ENCODE measurements at regions not wholly inside any gene's neighbourhood (a gene's known extent, or its start where the extent isn't known, plus 50 kb on each side); places are given as distances from the start of the nearest gene placed in this dataset.

DNA sequence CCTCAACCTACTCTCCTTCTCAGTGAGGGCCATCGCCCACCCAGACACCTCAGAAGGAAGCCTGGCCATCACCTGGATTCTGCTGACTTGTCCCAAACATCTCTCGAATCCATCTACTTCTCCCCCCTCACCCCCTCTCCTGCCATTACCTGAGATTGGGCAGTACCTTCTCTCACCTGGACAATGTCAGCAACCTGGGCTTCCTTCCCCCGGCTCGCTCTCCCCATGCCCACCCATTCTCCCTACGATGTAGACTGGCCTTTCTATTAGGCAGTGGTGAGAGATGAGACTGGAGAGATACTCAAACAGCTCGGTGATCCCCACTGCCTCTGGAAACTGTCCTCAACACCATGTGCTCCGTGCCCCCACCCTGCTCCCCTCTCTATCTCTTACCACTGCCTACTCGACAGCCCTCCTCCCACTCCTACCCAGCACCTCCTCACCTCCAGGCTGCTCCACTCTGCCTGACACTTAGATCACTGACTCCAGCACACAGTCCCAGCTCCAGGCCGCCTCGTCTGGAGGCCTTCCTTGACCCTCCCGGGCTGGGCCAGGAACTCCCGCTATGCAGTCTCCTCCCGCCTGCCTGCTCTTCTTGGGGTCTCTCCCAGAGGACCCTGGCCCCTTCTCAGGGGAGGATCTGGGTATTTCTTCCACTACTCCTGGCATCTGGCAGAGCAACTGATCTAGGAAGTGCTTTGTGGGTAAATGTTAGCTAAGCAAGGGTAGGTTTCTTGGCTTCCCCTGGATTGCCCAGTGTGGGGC is 235.8 kb upstream of the NLRP1 start:
- DNase-seq (ENCODE audit: low read depth in 3 of 3): no peak

DNA sequence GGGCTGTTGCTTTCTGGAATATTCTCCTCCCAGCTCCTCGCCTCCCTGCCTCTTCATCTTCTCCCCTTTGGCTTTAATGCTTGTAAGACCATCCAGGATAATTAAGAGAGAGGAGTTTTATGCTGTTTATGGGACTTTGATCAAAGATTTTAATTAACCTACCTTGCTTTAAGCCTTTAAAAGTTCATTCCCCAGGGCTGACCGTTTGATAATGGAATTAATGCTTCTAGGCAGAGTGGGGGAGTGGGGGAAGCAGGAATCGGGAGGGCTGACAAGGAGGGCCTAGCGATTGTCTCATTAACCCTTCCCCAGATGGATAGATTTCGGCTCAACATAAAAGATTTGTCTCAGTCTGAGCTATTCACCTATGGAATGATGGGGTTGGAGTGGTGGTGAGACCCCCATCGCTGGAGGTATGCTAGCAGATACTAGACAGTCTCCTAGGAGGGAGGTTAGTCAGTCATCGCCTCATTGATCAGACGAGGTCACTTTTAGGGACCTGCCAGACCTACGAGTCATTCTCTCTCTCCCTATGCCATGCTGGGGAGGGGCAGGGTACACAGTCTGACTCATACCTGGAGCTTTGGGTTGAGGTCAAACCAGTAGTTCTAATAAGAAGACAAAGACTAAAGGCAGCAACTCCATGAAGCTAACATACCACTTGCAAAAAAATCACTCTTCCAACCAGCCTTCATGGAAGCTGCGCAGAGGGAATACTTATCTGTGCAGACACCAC is 236.6 kb upstream of the NLRP1 start:
- DNase-seq (ENCODE audit: low read depth in 3 of 3): no peak

DNA sequence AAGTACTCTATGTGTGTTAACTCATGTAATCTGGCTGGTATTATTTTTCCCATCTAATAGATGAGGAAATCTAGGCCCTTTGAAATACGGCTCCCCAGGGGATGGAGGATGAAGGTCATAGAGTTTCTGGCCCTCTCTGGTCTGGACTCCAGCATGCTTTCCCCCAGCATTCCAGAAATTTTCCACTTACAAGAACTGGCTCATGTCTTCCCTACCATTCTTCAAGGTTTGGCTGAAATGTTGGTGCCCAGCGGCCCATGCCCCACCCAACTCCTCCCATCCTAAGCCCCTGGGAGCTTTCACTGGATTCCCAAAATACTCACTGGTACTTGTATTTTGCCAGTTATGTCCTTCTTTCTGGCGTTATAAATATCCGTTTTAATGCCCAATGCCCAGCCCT is 237.5 kb upstream of the NLRP1 start:
- DNase-seq (ENCODE audit: low read depth in 3 of 3): no peak

DNA sequence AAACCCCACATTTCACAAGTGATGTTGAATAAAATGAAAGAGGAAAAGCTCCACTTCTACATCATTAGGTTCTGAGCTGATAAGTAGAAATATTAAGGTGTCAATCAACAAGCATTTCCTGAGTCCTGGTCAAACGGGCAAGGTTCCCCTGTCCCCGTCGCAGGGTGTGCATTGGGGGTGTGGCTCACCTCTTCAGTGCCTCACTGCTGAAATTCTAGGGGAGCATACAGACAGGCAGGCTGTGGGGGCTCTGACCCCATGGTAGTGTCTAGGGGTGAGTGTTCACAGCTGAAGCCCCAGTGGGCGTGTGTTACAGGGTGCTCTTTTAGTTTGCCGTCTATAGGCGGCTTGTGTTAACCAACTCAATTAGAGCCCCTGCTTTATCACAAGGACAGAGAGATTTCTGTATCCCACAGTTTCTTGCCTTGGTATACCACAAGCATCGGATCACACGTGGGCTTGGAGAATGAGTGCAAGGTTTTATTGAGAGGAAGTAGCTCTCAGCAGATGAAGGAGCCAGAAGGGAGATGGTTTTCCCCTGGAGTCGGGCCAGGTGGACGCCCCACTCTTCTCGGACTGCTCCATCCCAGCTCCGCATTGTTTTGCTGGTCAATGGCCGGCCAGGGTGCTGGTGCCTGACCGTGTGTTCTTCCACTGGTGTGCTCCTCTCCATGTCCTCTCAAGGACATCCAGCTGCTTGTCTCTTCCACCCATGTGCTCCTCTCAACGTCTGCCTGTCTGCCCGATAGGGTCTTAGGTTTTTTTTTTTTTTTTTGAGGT is 238.2 kb upstream of the NLRP1 start:
- DNase-seq (ENCODE audit: low read depth in 3 of 3): no peak

DNA sequence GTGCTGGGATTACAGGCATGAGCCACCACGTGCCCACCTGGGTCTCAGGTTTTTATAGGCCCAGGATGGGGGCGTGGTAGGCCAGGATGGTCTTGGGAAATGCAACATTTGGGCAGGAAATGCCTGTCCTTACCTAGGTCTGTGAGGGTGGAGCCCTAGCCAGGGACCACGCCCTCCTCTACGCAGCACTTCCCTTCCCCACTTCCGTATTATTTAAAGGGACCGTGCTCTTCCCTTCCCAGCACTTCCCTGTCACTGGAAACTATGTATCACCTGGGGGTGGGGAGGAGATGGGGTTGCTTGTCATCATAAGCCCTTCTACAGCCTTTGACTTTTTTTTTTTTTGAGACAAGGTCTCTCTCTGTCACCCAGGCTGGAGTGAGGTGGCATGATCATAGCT is 238.9 kb upstream of the NLRP1 start:
- no peak for DNase-seq (ENCODE audit: low read depth in 3 of 3)

DNA sequence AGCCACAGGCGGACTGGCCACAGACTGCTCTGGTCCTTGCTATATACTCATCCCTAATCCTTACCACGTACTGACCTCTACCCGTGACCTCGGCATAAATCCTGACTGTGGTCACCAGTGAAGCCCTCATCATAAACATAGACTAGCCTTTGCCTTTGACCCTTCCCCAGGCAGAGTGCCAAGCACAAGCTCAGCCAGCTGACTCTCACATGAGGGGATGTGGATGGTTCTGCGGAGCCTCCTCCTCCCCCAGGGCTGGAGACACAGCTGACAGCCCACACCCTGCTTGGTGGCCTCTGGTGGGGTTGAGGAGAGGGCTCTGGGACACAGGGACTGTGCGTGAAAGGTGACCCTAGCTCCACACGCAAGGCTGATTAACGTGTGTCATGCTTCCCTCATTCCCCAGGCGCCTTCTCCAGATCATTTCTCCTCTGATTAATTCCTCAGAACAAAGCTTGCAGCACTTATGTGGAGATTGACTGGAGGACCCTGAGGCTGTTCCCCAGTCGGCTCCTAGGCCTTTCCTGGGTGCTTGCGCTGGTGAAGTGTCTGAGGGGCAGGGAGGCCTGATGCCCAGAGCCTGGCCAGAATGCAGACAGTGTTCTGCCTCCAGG is 241.5 kb upstream of the NLRP1 start:
- no peak for DNase-seq (ENCODE audit: low read depth in 3 of 3)

DNA sequence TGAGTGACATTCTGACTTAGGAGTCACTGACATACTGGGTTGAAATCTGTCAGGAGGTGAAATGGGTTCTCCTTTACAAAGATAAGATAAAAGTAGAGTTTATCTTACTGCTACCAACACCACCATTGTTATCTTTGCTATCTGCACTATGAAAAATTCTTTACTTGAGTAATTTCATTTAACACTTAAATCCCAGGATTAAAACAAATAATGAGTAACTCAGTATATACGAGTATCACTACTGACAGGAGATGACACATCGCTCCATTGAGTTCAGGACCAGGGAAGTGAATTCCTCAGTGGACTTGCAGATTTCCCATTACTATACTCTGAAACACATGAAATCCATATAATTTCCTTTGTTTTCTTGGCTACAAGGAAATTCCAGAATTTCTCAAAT is 242.1 kb upstream of the NLRP1 start:
- DNase-seq (ENCODE audit: low read depth in 3 of 3): no peak

DNA sequence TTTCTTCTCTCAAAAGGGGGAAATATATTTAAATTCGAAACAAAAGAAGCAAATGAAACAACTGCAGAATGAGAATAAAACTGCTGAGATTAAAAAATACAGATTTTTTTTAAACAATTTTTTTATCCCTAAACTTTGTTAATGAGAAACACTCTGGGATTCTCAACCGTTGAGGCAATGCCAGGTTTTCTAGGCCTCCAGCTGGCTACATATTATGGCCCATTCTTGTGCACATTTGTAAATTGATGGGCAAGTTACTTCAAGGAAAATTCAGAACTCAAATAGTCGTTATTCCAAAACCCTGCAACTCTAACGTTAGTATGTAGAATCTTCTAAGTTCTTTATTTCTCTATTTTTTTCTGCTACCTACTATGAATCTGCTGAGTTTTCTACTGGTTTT is 239.3 kb upstream of the WSCD1 start:
- no peak for DNase-seq (ENCODE audit: low read depth in 3 of 3)

DNA sequence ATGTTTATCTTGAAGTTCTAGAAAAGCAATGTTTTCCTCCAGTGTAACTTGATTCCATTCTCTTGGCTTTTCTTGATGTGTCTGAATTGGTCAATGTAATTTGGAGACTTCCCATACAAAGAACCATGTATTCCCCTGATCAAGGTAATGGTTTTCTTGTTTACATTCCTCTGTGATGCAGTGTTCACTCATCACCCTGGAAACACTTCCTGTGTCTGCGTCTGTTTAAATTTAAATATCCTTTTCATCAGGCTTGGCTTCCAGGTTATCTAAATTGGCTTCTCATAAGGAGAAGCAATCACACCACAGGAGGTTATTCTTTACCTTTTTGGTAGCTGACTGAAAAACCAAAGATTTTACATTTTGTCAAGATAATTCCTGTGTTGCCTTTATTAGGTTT is 237.3 kb upstream of the WSCD1 start:
- no peak for DNase-seq (ENCODE audit: low read depth in 3 of 3)

DNA sequence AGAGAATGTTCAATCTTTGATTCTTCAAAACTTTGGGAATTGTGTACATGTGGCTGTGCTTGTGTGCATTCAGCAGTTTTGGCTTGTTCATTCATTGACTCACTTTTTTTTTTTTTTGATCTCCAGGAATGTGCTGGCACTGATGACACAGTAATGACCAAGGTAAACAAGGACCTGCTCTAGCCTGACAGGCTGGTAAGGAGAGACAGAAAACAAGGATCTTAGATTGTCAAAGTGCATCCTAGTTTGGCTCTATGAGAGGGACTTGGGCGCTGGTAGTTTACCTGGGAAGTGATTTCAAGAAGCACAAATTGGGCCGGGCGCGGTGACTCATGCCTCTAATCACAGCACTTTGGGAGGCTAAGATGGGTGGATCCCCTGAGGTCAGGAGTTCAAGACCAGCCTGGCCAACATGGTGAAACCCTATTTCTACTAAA is 233.1 kb upstream of the WSCD1 start:
- no peak for DNase-seq (ENCODE audit: low read depth in 3 of 3)

DNA sequence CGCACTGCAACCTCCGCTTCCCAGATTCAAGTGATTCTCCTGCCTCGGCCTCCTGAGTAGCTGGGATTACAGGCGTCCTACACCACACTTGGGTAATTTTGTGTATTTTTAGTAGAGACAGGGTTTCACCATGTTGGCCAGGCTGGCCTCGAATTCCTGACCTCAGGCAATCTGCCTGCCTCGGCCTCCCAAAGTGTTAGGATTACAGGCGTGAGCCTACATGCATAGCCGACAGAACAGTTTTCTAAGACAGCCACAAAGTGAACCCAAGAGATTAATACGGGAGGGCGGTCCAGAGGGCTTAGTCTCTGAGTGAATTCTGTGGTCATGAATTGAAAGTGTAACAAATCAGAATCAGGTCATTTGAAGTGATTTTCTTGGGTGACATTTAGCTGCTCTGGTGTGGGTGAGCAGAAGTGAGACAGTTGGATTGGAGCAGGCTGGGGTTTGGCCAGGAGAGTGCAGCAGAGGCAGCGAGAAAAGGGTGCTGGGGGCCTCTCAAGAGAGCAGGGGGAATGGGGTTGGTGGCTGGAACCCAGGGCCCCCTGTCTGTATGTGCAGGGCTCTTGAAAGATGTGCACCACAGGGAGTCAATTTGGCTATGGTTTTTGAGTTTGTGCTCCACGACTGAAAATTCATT is 231.4 kb upstream of the WSCD1 start:
- DNase-seq (ENCODE audit: low read depth in 3 of 3): no peak

DNA sequence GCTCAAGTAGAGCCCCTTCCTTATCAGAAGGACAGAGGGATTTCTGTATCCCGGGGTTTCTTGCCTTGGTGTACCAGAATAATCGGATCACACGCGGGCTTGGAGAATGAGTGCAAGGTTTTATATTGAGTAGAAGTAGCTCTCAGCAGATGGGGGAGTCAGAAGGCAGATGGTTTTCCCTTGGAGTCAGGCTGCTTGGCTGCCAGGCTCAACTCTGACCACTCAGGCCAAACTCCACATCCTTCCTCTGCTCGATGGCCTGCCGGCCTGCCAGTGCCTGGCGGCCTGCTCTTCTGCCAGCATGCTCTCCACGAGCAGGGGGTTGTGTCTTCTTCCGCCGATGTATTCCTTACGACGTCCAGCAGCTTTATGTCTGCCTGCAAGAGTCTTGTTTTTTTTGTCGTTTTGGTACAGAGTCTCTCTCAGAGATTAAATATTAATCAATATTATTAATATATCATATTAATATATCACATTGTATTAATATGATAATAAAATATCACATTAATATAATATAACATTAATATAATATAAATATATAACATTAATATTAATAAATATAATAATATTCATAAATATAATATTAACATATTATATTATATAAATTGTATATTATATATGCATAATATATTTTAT is 229.2 kb upstream of the WSCD1 start:
- no peak for DNase-seq (ENCODE audit: low read depth in 3 of 3)

DNA sequence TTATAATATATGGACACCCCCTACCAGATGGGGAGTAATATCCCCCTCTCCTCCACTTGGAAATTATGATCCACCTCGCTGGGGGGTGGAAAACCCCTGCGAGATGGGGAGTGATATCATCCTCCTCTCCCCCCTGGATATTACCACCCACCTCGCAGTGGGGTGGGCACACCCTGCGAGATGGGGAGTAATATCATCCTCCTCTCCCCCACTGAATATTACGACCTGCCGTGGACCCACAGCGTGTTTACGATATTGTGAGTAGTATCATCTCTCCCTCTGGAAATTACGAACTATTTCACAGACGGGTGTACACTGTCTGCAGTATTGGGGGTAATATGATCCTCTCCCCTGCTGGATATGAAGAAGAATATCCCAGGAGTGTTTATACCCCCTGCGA is 228.3 kb upstream of the WSCD1 start:
- DNase-seq (ENCODE audit: low read depth in 3 of 3): no peak

DNA sequence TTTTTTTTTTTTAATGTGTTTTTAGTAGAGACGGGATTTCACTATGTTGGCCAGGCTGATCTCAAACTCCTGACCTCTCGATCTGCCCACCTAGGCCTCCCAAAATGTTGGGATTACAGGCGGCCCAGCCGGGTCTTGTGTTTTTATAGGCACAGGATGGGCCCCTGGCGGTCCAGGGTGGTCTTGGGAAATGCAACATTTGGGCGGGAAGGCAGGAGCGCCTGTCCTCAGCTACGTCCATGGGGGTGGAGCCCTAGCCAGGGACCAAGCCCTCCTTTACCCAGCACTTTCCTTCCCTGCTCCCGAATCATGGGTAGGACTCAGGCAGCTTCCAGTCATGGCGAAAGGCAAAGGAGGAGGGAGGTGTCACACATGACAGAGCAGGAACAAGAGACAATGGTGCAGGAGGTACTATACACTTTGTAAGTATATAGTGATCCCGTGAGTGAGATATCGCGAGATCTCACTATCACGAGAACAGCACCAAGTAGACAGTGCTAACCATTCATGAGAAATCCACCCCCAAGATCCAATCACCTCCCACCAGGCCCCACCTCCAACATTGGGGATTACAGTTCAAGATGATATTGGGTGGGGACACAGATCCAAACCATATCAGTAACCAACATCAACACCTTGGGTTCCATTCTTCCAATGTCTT is 226.7 kb upstream of the WSCD1 start:
- no peak for DNase-seq (ENCODE audit: low read depth in 3 of 3)

DNA sequence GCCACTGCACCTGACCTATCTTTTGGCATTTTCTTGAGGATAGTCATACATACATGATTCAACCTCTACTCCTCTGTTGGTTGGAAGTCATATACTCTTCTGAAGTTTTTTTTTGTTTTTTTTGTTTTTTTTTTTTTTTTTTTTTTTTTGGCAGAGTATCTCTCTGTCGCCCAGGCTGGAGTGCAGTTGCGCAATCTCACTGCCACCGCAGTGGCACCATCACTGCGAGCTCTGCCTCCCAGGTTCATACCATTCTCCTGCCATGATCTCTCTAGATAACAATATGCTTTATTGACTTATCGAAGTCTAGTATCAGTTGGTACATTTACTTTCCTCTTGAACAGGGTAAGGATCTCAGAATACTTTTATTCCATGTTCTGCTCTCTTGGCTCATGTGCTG is 224.2 kb upstream of the WSCD1 start:
- DNase-seq (ENCODE audit: low read depth in 3 of 3): no peak

DNA sequence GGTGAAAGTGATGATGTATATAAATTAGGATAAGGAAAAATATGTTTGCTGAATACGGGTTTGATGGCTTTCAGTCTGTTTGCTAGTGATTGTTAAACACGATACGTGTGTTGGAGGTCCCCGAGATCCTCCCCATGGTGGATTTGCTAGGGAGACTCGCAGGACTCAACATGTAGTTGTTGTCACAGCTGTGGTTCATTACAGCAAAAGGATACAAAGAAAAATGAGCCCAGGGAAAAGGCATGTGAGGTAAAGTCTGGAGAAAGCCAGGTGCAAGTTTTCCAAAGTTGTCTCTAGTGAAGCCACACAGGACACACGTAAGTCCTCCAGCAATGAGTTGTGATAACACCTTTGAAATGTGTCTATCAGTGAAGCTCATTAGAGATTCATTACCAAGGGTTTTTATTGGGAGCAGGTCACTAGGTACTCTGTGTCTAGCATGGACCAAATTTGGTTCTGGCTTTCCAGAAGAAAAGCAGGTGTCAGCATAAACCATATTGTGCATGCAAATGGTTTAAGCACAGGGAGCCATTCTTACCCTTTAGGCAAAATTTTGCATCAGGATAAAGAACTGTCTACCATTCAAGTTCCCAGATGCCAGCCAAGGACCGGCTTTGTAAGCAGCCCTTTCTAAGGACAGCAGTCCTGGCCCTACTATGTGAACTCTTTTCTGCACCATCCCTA is 215.2 kb upstream of the WSCD1 start:
- no peak for DNase-seq (ENCODE audit: low read depth in 3 of 3)

DNA sequence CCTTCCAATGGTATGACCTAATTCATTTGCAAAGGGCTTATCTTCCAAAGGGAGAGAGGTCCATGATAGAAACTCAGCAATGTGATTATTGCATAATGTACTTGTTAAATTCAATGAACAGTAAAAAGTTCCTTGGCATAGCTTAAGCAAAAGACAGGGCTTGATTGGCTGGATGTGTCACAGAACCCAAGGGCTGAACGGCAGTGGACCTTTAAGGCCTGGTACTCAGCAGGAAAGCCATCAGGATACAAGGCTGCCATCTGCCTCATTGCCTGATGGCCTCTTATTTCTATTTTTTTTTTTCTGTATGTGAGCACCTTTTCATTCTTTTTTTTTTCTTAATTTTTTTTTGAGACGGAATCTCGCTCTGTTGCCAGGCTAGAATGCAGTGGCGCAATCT is 208.9 kb upstream of the WSCD1 start:
- DNase-seq (ENCODE audit: low read depth in 3 of 3): no peak

DNA sequence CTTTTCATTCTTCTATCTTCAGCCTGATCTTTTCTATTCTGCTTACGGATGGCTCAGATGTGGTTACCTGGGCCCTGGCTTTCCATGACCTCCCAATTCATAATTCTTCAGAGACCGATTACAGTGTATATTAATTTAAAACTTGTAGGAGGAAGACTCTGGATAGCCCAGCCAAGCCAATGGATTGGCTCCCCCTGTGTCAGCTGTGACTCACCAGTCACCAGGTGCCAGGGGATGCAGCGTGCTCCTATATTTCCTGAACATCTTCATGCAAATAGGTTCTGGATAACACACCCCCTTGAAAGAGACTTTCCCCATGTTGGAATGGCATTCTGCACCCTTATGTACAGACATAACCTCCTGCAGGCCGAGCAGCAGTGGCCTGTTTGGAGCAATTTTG is 208.3 kb upstream of the WSCD1 start:
- no peak for DNase-seq (ENCODE audit: low read depth in 3 of 3)

DNA sequence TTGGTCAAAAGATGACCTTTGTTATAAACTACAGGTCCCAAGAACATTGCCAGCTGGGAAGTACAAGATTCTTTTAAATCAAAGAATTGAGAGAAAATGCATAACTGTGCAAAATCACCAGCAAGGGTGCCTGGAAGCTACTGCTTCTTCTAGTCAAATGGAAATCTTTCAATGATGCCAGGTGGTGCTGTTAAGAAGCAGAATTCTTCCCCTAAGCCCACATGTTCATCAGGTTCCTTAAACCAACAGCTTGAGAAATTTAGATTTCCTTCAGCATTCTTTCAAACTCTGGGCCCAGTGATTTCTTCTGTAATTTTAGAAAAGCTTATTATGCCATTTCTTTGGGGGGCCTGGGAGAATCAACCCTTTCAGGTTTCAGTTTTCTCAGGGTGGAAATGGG is 207.8 kb upstream of the WSCD1 start:
- DNase-seq (ENCODE audit: low read depth in 3 of 3): no peak

Measured in stimulated activated CD4-positive, alpha-beta T cell treated with anti-CD3 and anti-CD28 coated beads, TNF-alpha, amount 100 ng/mL, for 4 hours (primary cell).